OCI-LY7 (cell line): ENCODE measurements at regions not wholly inside any gene's neighbourhood (a gene's known extent, or its start where the extent isn't known, plus 50 kb on each side); places are given as distances from the start of the nearest gene placed in this dataset.

Experiments used
- CTCF ChIP-seq: fragments of 200-600 bp; sonication (generic); conservative IDR thresholded peaks from 2 replicates; pipeline ENCODE4 v1.5.1; 2014; ENCODE audit warnings: mild to moderate bottlenecking, antibody characterized with exemption, low read length, moderate library complexity, mixed read lengths
- EZH2phosphoT487 ChIP-seq: fragments of 200-600 bp; sonication (generic); IDR thresholded peaks from 2 replicates; pipeline ENCODE4 v1.6.1; 2018; ENCODE audit warnings: low read depth, borderline replicate concordance, mild to moderate bottlenecking, mixed run types, antibody characterized with exemption, low read length, moderate library complexity, mixed read lengths

GRCh38 chr4:149175549-149175948 is 640.1 kb downstream of the IQCM start:
- no peak for TF ChIP-seq CTCF
- TF ChIP-seq EZH2phosphoT487, result no peak
